ENCODE measurements at regions not wholly inside any gene's neighbourhood (a gene's known extent, or its start where the extent isn't known, plus 50 kb on each side); places are given as distances from the start of the nearest gene placed in this dataset.

- no peak overlapping the region for H3K9ac ChIP-seq (ENCODE audit: insufficient read depth, low read length)
- H2AFZ ChIP-seq (ENCODE audit: low read length), result no peak overlapping the region
- no peaks in the 10 kb centered on the region for H4K20me1 ChIP-seq (ENCODE audit: control insufficient read depth, extremely low read depth, insufficient read depth, low read length)
- no peaks in the 10 kb centered on the region for H3K36me3 ChIP-seq (ENCODE audit: control insufficient read depth, insufficient read depth, low read length)
- no peak for DNase-seq (ENCODE audit: low read depth in 2 of 2)
- no peaks in the 10 kb centered on the region for H3K9me3 ChIP-seq (ENCODE audit: control insufficient read depth, insufficient read depth, low read depth, low read length)
- H3K4me2 ChIP-seq (ENCODE audit: extremely low read depth, insufficient read depth, low read length), result no peak overlapping the region
- TF ChIP-seq CTCF (conservative IDR thresholded peaks at IDR 0.05 in 1 of 2, IDR thresholded peaks at IDR 0.05 in 1 of 2; ENCODE audit: low read depth in 1 of 2, low read length in 2 of 2) (no peak), EZH2 (IDR thresholded peaks at IDR 0.05; ENCODE audit: low read length, missing control alignments) (no peak)
- no peaks in the 10 kb centered on the region for H3K79me2 ChIP-seq (ENCODE audit: control insufficient read depth, insufficient read depth, low read length)
- no peak overlapping the region for H3K27ac ChIP-seq (ENCODE audit: insufficient read depth, low read length)
- H3K27me3 ChIP-seq (ENCODE audit: control insufficient read depth, insufficient read depth, low read length), result no peaks in the 10 kb centered on the region
- no peak overlapping the region for H3K4me3 ChIP-seq (replicated peaks in 1 of 4; ENCODE audit: control extremely low read depth in 1 of 4, insufficient read depth in 1 of 4, low read depth in 3 of 4, low read length in 4 of 4)
- H3K4me1 ChIP-seq (ENCODE audit: control insufficient read depth, extremely low read depth, insufficient read depth, low read length), result peaks cover 2% of the 10 kb centered on the region
Measured at GRCh38 chr7:142487124-142487523, 229.3 kb upstream of the PRSS58 start.

GRCh38 chr7:142485617-142486226 lies 227.9 kb upstream of the PRSS58 start:
- H3K4me3 ChIP-seq (replicated peaks in 1 of 4; ENCODE audit: control extremely low read depth in 1 of 4, insufficient read depth in 1 of 4, low read depth in 3 of 4, low read length in 4 of 4), result no peak overlapping the region
- H3K9me3 ChIP-seq (ENCODE audit: control insufficient read depth, insufficient read depth, low read depth, low read length), result no peaks in the 10 kb centered on the region
- no peaks in the 10 kb centered on the region for H4K20me1 ChIP-seq (ENCODE audit: control insufficient read depth, extremely low read depth, insufficient read depth, low read length)
- H3K27ac ChIP-seq (ENCODE audit: insufficient read depth, low read length), result no peak overlapping the region
- H3K4me2 ChIP-seq (ENCODE audit: extremely low read depth, insufficient read depth, low read length), result no peak overlapping the region
- H3K79me2 ChIP-seq (ENCODE audit: control insufficient read depth, insufficient read depth, low read length), result no peaks in the 10 kb centered on the region
- no peak overlapping the region for H3K9ac ChIP-seq (ENCODE audit: insufficient read depth, low read length)
- no peaks in the 10 kb centered on the region for H3K27me3 ChIP-seq (ENCODE audit: control insufficient read depth, insufficient read depth, low read length)
- H3K36me3 ChIP-seq (ENCODE audit: control insufficient read depth, insufficient read depth, low read length), result no peaks in the 10 kb centered on the region
- H2AFZ ChIP-seq (ENCODE audit: low read length), result no peak overlapping the region
- DNase-seq (ENCODE audit: low read depth in 2 of 2), result no peak
- TF ChIP-seq CTCF (conservative IDR thresholded peaks at IDR 0.05 in 1 of 2, IDR thresholded peaks at IDR 0.05 in 1 of 2; ENCODE audit: low read depth in 1 of 2, low read length in 2 of 2), result peak; percentile 38 to 47
- TF ChIP-seq EZH2 (IDR thresholded peaks at IDR 0.05; ENCODE audit: low read length, missing control alignments), result no peak
- H3K4me1 ChIP-seq (ENCODE audit: control insufficient read depth, extremely low read depth, insufficient read depth, low read length), result peaks cover 2% of the 10 kb centered on the region

- no peaks in the 10 kb centered on the region for H3K9me3 ChIP-seq (ENCODE audit: control insufficient read depth, insufficient read depth, low read depth, low read length)
- no peak for DNase-seq (ENCODE audit: low read depth in 2 of 2)
Measured at GRCh38 chr7:142483659-142484317, 225.9 kb upstream of the PRSS58 start.

More at GRCh38 chr7:142483659-142484317, 225.9 kb upstream of the PRSS58 start:
- H3K9ac ChIP-seq (ENCODE audit: insufficient read depth, low read length), result no peak overlapping the region
- no peaks in the 10 kb centered on the region for H3K27me3 ChIP-seq (ENCODE audit: control insufficient read depth, insufficient read depth, low read length)
- no peaks in the 10 kb centered on the region for H3K36me3 ChIP-seq (ENCODE audit: control insufficient read depth, insufficient read depth, low read length)
- no peak overlapping the region for H3K4me3 ChIP-seq (replicated peaks in 1 of 4; ENCODE audit: control extremely low read depth in 1 of 4, insufficient read depth in 1 of 4, low read depth in 3 of 4, low read length in 4 of 4)
- H4K20me1 ChIP-seq (ENCODE audit: control insufficient read depth, extremely low read depth, insufficient read depth, low read length), result no peaks in the 10 kb centered on the region
- TF ChIP-seq EZH2 (IDR thresholded peaks at IDR 0.05; ENCODE audit: low read length, missing control alignments), result no peak
- no peak for TF ChIP-seq CTCF (conservative IDR thresholded peaks at IDR 0.05 in 1 of 2, IDR thresholded peaks at IDR 0.05 in 1 of 2; ENCODE audit: low read depth in 1 of 2, low read length in 2 of 2)
- H3K79me2 ChIP-seq (ENCODE audit: control insufficient read depth, insufficient read depth, low read length), result no peaks in the 10 kb centered on the region
- no peak overlapping the region for H3K27ac ChIP-seq (ENCODE audit: insufficient read depth, low read length)
- H2AFZ ChIP-seq (ENCODE audit: low read length), result no peak overlapping the region
- H3K4me2 ChIP-seq (ENCODE audit: extremely low read depth, insufficient read depth, low read length), result no peak overlapping the region
- H3K4me1 ChIP-seq (ENCODE audit: control insufficient read depth, extremely low read depth, insufficient read depth, low read length), result peaks cover 2% of the 10 kb centered on the region
